DND-41 (cell line): ENCODE measurements at regions not wholly inside any gene's neighbourhood (a gene's known extent, or its start where the extent isn't known, plus 50 kb on each side); places are given as distances from the start of the nearest gene placed in this dataset.

Experiments
- CTCF ChIP-seq: IDR thresholded peaks from 2 replicates; pipeline ENCODE4 v1.5.1; 2012; ENCODE audit warnings: borderline replicate concordance, low read length, moderate library complexity, mild to moderate bottlenecking; ENCODE audit not compliant: poor library complexity, severe bottlenecking; ENCODE audit errors: extremely low read depth
- EZH2 ChIP-seq: IDR thresholded peaks from 3 replicates; pipeline ENCODE4 v1.6.1; 2012; ENCODE audit warnings: borderline replicate concordance, low read depth, mild to moderate bottlenecking, moderate library complexity, low read length, inconsistent platforms; ENCODE audit not compliant: severe bottlenecking

- TF ChIP-seq CTCF, result no peak
- TF ChIP-seq EZH2, result no peak
These were observed 853.0 kb downstream of the TRHDE start for GRCh38 chr12:73125148-73125547.
